Colonic mucosa (tissue), 4 donors: ENCODE measurements at regions not wholly inside any gene's neighbourhood (a gene's known extent, or its start where the extent isn't known, plus 50 kb on each side); places are given as distances from the start of the nearest gene placed in this dataset.

Source experiments
- DNase-seq: peaks from one replicate; pipeline ENCODE4 v3.0.0-alpha.2; 2020
- H3K27ac ChIP-seq: fragments of 200-600 bp; one replicate; pipeline ENCODE4 v1.8.0; 2021
- H3K27me3 ChIP-seq: fragments of 200-600 bp; one replicate; pipeline ENCODE4 v1.8.0; 2021
- H3K36me3 ChIP-seq: fragments of 200-600 bp; one replicate; pipeline ENCODE4 v1.8.0; 2021
- H3K4me1 ChIP-seq: fragments of 200-600 bp; one replicate; pipeline ENCODE4 v1.8.0; 2021; ENCODE audit warnings: mild to moderate bottlenecking
- H3K4me3 ChIP-seq: fragments of 200-600 bp; one replicate; pipeline ENCODE4 v1.8.0; 2021
- H3K9ac ChIP-seq, 2 donors: one replicate each; pipeline ENCODE4 v1.7.0; 2013; ENCODE audit warnings: control low read depth in 2 of 2, low read depth in 2 of 2, low read length in 2 of 2
- H3K9me3 ChIP-seq: fragments of 200-600 bp; one replicate; pipeline ENCODE4 v1.8.0; 2021
- CTCF ChIP-seq: fragments of 200-600 bp; IDR thresholded peaks from one replicate; pipeline ENCODE4 v1.8.0; 2022; ENCODE audit warnings: antibody characterized with exemption, mild to moderate bottlenecking
- intact Hi-C: fragments of 100-400 bp; cut with DNase I; formaldehyde crosslinking; loops from one replicate; pipeline ENCODE4 v1.14.1; 2022
- donor health status: healthy.
- donor health status: DM: no; HTN: no; CAD: no.
- donor health status: DM: no; HTN: no; CAD: no.

GRCh38 chr7:125804273-125804672, 874.6 kb upstream of the POT1 start:
- intact Hi-C loops = no loop called here
- no peaks in the 10 kb centered on the region for H3K9me3 ChIP-seq
- no peak overlapping the region for H3K4me3 ChIP-seq
- no peak overlapping the region for H3K27ac ChIP-seq
- H3K9ac ChIP-seq = no peak overlapping the region
- no peaks in the 10 kb centered on the region for H3K27me3 ChIP-seq
- no peak for TF ChIP-seq CTCF
- no peaks in the 10 kb centered on the region for H3K4me1 ChIP-seq
- H3K36me3 ChIP-seq = no peaks in the 10 kb centered on the region
- no peak for DNase-seq

- intact Hi-C loops = no loop called here
- no peak overlapping the region for H3K27ac ChIP-seq
- H3K4me1 ChIP-seq = no peaks in the 10 kb centered on the region
- DNase-seq = no peak
- H3K9ac ChIP-seq = no peak overlapping the region
- no peak for TF ChIP-seq CTCF
- no peak overlapping the region for H3K4me3 ChIP-seq
- H3K36me3 ChIP-seq = no peaks in the 10 kb centered on the region
- H3K9me3 ChIP-seq = no peaks in the 10 kb centered on the region
- H3K27me3 ChIP-seq = no peaks in the 10 kb centered on the region
Measured at GRCh38 chr7:125780153-125780552, 850.5 kb upstream of the POT1 start.

- Histone ChIP-seq H3K9me3 (no peaks in the 10 kb centered on the region), H3K4me1 (no peaks in the 10 kb centered on the region), H3K4me3 (no peak overlapping the region), H3K36me3 (no peaks in the 10 kb centered on the region), H3K27me3 (no peaks in the 10 kb centered on the region), H3K9ac (no peak overlapping the region), H3K27ac (no peak overlapping the region)
- no peak for TF ChIP-seq CTCF
- no peak for DNase-seq
- intact Hi-C loops = no loop called here
Measured at GRCh38 chr7:125775317-125775716, 845.7 kb upstream of the POT1 start.

DNA sequence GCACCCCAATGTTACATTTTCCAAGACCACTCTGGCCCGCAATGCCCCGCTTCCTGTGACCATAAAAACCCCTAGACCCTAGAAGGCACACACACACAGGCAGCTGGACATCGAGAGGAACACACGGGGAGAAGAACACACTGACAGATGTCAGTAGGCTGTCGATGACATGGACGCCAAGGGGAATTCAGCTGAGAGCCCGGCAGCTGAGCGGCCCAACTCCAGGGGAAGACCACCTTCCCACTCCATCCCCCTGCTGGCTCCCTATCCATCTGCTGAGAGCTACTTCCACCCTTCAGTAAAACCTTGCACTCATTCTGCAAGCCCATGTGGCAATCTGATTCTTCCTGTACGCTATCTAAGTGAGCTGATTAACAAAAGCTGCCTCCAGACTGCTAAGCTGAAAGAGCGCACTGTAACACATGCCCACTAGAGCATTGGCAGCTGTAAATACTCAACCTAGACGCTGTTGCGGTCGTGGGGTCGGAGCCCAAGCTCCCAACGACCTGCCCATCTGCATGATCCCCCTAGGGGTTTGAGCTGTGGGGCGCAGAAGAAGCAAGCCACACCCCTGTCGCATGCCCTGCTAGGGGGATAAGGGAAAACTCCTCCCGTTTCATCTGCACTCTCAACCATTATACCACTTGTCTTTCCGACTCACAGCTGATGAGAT, 843.6 kb upstream of the POT1 start:
- no peak overlapping the region for H3K27ac ChIP-seq
- H3K27me3 ChIP-seq = no peaks in the 10 kb centered on the region
- TF ChIP-seq CTCF = no peak
- no peaks in the 10 kb centered on the region for H3K36me3 ChIP-seq
- H3K4me3 ChIP-seq = no peak overlapping the region
- no peak for DNase-seq
- H3K9ac ChIP-seq = no peak overlapping the region
- H3K4me1 ChIP-seq = no peaks in the 10 kb centered on the region
- no peaks in the 10 kb centered on the region for H3K9me3 ChIP-seq
- intact Hi-C loops = no loop called here

DNA sequence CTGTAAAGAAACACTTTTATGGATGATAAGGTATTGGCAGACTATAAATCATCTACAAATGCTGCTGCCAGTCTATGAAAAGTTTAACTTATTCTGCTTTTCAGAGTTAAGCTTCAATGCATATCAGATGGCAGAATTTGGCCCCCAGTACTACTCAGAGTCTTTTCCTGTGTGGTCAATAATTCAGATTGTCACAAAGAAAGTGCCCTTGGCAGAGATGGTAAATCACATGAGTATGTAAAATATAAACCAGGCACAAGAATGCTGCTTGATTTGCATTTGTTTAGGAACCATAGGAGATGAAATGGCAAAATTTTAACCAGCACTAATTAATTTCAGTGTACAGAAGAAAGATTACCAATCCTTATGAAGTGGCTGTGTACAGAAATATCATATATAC, 818.3 kb upstream of the POT1 start:
- Histone ChIP-seq H3K4me1 (no peaks in the 10 kb centered on the region), H3K4me3 (no peak overlapping the region), H3K9me3 (no peaks in the 10 kb centered on the region), H3K27me3 (no peaks in the 10 kb centered on the region), H3K27ac (no peak overlapping the region), H3K36me3 (no peaks in the 10 kb centered on the region), H3K9ac (no peak overlapping the region)
- intact Hi-C loops = no loop called here
- no peak for DNase-seq
- no peak for TF ChIP-seq CTCF
